ENCODE measurements at regions not wholly inside any gene's neighbourhood (a gene's known extent, or its start where the extent isn't known, plus 50 kb on each side); places are given as distances from the start of the nearest gene placed in this dataset.

DNA sequence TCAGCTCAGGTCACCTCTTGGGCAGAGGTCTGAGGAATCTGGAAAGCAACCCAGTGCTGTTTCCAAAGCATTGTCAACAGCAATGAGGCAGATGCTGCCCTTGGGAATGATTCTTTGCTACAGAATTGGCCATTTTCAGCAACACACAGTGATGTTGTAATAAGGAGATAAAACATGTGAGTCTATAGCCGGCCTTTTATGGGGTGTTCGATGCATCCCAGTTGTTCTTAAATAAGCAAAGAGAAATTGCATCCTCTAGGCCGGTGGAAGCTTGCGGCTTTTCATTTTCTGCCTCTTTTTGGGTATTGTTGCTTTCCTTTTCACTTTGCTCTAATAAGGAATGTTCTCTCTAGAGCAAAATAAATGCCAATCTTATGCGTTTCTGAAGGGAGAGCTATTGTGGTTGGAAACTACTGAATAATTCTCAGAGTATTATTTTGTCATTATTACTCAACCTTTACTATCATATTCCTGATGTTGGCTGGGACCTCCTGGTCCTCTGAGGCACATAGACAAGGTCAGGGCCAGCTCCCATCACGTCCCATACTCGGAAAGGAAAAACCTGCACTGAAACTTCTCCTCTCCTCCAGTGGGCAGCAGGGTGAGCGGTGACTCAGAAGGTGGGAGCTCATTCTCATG is 214.2 kb downstream of the CDH26 start:
- Histone ChIP-seq H3K4me3 (no peak overlapping the region), H3K4me1 (ENCODE audit: insufficient read depth) (peaks cover 2% of the 10 kb centered on the region), H3K36me3 (no peaks in the 10 kb centered on the region), H3K9me3 (no peaks in the 10 kb centered on the region), H3K27ac (no peak overlapping the region), H3K27me3 (no peaks in the 10 kb centered on the region)
- DNase-seq = no peak
- TF ChIP-seq, protein P1, sequence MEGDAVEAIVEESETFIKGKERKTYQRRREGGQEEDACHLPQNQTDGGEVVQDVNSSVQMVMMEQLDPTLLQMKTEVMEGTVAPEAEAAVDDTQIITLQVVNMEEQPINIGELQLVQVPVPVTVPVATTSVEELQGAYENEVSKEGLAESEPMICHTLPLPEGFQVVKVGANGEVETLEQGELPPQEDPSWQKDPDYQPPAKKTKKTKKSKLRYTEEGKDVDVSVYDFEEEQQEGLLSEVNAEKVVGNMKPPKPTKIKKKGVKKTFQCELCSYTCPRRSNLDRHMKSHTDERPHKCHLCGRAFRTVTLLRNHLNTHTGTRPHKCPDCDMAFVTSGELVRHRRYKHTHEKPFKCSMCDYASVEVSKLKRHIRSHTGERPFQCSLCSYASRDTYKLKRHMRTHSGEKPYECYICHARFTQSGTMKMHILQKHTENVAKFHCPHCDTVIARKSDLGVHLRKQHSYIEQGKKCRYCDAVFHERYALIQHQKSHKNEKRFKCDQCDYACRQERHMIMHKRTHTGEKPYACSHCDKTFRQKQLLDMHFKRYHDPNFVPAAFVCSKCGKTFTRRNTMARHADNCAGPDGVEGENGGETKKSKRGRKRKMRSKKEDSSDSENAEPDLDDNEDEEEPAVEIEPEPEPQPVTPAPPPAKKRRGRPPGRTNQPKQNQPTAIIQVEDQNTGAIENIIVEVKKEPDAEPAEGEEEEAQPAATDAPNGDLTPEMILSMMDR (IDR thresholded peaks at IDR 0.05) = no peak
- TF ChIP-seq POLR2A (IDR thresholded peaks at IDR 0.05) (no peak), EP300 (IDR thresholded peaks at IDR 0.05) (no peak)
- intact Hi-C loops (cut with DNase I) = no loop called here
- WGBS, 3 donors = 32 to 52% (median 41%) methylated on average over 8 of the region's 8 CpGs

DNA sequence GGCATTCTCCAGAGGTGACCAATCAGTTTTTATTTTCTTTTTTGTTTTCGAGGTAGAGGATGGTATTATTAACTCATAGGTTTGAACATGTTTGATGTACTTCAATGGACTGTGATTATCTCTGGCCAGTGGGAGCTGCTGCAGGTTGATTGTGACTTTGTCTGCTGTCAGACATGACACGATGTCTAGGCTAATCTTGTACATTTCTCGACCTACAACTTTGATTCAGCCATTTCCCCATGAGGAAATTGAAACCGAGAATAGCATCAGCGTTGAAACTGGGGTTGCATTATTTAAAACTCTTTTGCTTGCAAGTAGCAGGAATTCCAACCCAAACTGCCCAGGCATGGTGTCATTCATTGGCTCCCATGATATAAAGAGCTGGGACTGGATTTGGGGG is 218.9 kb downstream of the CDH26 start:
- no peaks in the 10 kb centered on the region for H3K27me3 ChIP-seq
- intact Hi-C loops (cut with DNase I) = no loop called here
- H3K27ac ChIP-seq = no peak overlapping the region
- no peak for TF ChIP-seq POLR2A (IDR thresholded peaks at IDR 0.05)
- TF ChIP-seq, protein P1 (IDR thresholded peaks at IDR 0.05) = no peak
- no peak for TF ChIP-seq EP300 (IDR thresholded peaks at IDR 0.05)
- DNase-seq = no peak
- H3K9me3 ChIP-seq = no peaks in the 10 kb centered on the region
- H3K4me1 ChIP-seq (ENCODE audit: insufficient read depth) = peaks cover 2% of the 10 kb centered on the region
- no peaks in the 10 kb centered on the region for H3K36me3 ChIP-seq
- no peak overlapping the region for H3K4me3 ChIP-seq
- WGBS, 3 donors = 79 to 85% (median 81%) methylated on average over 5 of the region's 5 CpGs

DNA sequence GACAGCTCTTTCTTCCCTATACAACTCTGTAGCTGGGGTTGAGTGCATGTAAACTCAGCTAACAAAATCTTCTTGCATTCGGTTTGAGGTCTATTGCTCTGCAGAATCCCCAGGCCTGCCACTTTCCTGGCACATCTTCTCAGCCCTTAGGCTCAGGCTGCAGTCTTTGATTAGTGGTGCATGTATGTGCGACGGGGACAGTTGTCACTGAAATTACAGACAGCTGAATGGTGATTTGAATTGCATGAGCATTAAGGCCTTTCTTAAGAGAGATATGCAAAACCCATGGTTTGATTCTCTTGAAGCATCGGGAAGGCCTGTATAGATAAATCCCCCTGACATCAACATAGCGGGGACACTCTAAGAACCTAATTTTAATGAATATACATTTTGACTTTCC is 222.8 kb downstream of the CDH26 start:
- Histone ChIP-seq H3K27ac (no peak overlapping the region), H3K4me1 (ENCODE audit: insufficient read depth) (no peaks in the 10 kb centered on the region), H3K27me3 (no peaks in the 10 kb centered on the region), H3K9me3 (no peaks in the 10 kb centered on the region), H3K4me3 (no peak overlapping the region), H3K36me3 (no peaks in the 10 kb centered on the region)
- DNase-seq = no peak
- TF ChIP-seq EP300 (IDR thresholded peaks at IDR 0.05) (no peak), POLR2A (IDR thresholded peaks at IDR 0.05) (no peak)
- TF ChIP-seq, protein P1 (IDR thresholded peaks at IDR 0.05) = no peak
- intact Hi-C loops (cut with DNase I) = no loop called here
- 81 to 86% (median 82%) methylated on average over 5 of the region's 5 CpGs for WGBS, 3 donors

DNA sequence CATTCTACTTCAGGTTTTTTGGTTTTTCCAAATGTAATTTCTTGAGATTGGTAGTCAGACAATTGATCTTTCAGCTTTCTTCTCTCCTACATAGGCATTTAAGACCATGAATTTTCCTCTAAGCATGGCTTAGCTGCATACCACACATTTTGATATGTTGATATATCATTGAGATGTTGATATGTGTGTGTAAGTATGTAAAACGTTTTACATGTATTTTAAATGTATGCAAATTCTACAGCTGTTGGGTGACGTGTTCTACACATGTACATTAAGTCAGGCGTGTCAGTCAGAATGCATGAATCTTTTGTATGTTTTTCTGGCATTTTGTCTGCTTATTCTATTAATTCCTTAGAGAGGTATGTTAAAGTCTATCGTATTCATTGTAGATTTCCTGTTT is 228.2 kb downstream of the CDH26 start:
- no peaks in the 10 kb centered on the region for H3K36me3 ChIP-seq
- intact Hi-C loops (cut with DNase I) = no loop called here
- TF ChIP-seq EP300 (IDR thresholded peaks at IDR 0.05) (no peak), POLR2A (IDR thresholded peaks at IDR 0.05) (no peak)
- TF ChIP-seq, protein P1 (IDR thresholded peaks at IDR 0.05) = no peak
- WGBS, 3 donors = 81 to 84% (median 84%) methylated on average over 4 of the region's 4 CpGs
- DNase-seq = no peak
- no peaks in the 10 kb centered on the region for H3K4me1 ChIP-seq (ENCODE audit: insufficient read depth)
- H3K27me3 ChIP-seq = no peaks in the 10 kb centered on the region
- H3K4me3 ChIP-seq = no peak overlapping the region
- H3K9me3 ChIP-seq = no peaks in the 10 kb centered on the region
- H3K27ac ChIP-seq = no peak overlapping the region
